Glomerular visceral epithelial cell (primary cell): ENCODE measurements at regions not wholly inside any gene's neighbourhood (a gene's known extent, or its start where the extent isn't known, plus 50 kb on each side); places are given as distances from the start of the nearest gene placed in this dataset.

Source experiments
- DNase-seq: peaks from one replicate; pipeline ENCODE4 v3.0.0-alpha.2; 2016; ENCODE audit errors: extremely low spot score

- DNase-seq: no peak
Measured at GRCh38 chr1:208640295-208640694, 396.1 kb upstream of the PLXNA2 start.

- DNase-seq: no peak
Measured at GRCh38 chr1:208641579-208642280, 397.5 kb upstream of the PLXNA2 start.

GRCh38 chr1:208643005-208643597, 398.9 kb upstream of the PLXNA2 start:
- DNase-seq: no peak

GRCh38 chr1:208644401-208645160, 400.4 kb upstream of the PLXNA2 start:
- DNase-seq: no peak

GRCh38 chr1:208646431-208646830, 402.2 kb upstream of the PLXNA2 start:
- no peak for DNase-seq

GRCh38 chr1:208648146-208648545, 404.0 kb upstream of the PLXNA2 start:
- DNase-seq: no peak

- DNase-seq: peak; percentile 72
Measured at GRCh38 chr1:208652296-208653160, 408.3 kb upstream of the PLXNA2 start.

- no peak for DNase-seq
Measured at GRCh38 chr1:208653426-208653825, 409.2 kb upstream of the PLXNA2 start.

GRCh38 chr1:208654241-208654640, 410.1 kb upstream of the PLXNA2 start:
- peak; percentile 14 for DNase-seq

GRCh38 chr1:208665936-208666335, 421.8 kb upstream of the PLXNA2 start:
- DNase-seq: no peak

- no peak for DNase-seq
Measured at GRCh38 chr1:208668991-208669390, 424.8 kb upstream of the PLXNA2 start.

GRCh38 chr1:208670778-208671177, 426.6 kb upstream of the PLXNA2 start:
- no peak for DNase-seq

- no peak for DNase-seq
Measured at GRCh38 chr1:208681878-208682663, 437.9 kb upstream of the PLXNA2 start.

- no peak for DNase-seq
Measured at GRCh38 chr1:208682664-208683013, 438.5 kb upstream of the PLXNA2 start.

- no peak for DNase-seq
Measured at GRCh38 chr1:208683141-208683540, 439.0 kb upstream of the PLXNA2 start.

GRCh38 chr1:208684192-208684591, 440.0 kb upstream of the PLXNA2 start:
- DNase-seq: no peak

GRCh38 chr1:208686592-208686991, 442.4 kb upstream of the PLXNA2 start:
- DNase-seq: no peak

- DNase-seq: no peak
Measured at GRCh38 chr1:208688656-208689315, 444.6 kb upstream of the PLXNA2 start.

GRCh38 chr1:208691012-208691411, 446.8 kb upstream of the PLXNA2 start:
- DNase-seq: no peak

- DNase-seq: no peak
Measured at GRCh38 chr1:208709981-208710380, 465.8 kb upstream of the PLXNA2 start.

GRCh38 chr1:208714323-208714722, 470.1 kb upstream of the PLXNA2 start:
- no peak for DNase-seq
